ENCODE measurements at regions not wholly inside any gene's neighbourhood (a gene's known extent, or its start where the extent isn't known, plus 50 kb on each side); places are given as distances from the start of the nearest gene placed in this dataset.
A peak's percentile ranks its signal among the peaks of the same experiment; 100 is the strongest.

DNA sequence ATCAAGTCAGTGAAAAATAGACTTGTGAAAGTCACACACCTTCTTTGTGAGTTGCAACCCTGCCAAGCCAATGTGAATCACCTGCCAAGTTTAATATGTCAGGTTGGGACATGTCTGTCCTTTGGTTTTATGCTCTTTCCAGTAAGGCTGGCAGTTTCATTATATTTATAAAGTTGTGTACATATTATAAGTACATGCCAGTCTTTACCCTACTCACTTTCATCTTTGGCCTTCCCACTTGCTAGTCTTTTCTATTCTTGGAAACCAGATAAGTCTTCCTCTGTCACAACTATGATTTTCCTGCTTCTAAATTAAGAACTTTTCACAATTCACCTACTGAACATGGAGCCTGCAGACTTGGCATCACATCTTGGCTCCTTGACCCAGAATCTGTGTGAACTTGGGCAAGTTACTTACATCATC is 680.7 kb upstream of the BOD1L1 start:
- no peaks in the 10 kb centered on the region for H3K27me3 ChIP-seq
- no peak for DNase-seq (ENCODE audit: low spot score in 2 of 2)
- H3K4me1 ChIP-seq = no peaks in the 10 kb centered on the region
- H3K4me3 ChIP-seq = no peak overlapping the region
- no peaks in the 10 kb centered on the region for H3K36me3 ChIP-seq
- no peak for TF ChIP-seq POLR2A (IDR thresholded peaks at IDR 0.05)
- TF ChIP-seq, protein P1, sequence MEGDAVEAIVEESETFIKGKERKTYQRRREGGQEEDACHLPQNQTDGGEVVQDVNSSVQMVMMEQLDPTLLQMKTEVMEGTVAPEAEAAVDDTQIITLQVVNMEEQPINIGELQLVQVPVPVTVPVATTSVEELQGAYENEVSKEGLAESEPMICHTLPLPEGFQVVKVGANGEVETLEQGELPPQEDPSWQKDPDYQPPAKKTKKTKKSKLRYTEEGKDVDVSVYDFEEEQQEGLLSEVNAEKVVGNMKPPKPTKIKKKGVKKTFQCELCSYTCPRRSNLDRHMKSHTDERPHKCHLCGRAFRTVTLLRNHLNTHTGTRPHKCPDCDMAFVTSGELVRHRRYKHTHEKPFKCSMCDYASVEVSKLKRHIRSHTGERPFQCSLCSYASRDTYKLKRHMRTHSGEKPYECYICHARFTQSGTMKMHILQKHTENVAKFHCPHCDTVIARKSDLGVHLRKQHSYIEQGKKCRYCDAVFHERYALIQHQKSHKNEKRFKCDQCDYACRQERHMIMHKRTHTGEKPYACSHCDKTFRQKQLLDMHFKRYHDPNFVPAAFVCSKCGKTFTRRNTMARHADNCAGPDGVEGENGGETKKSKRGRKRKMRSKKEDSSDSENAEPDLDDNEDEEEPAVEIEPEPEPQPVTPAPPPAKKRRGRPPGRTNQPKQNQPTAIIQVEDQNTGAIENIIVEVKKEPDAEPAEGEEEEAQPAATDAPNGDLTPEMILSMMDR (IDR thresholded peaks at IDR 0.05) = no peak
- TF ChIP-seq EP300 (IDR thresholded peaks at IDR 0.05) = no peak
- H3K27ac ChIP-seq = no peak overlapping the region
- no peaks in the 10 kb centered on the region for H3K9me3 ChIP-seq

DNA sequence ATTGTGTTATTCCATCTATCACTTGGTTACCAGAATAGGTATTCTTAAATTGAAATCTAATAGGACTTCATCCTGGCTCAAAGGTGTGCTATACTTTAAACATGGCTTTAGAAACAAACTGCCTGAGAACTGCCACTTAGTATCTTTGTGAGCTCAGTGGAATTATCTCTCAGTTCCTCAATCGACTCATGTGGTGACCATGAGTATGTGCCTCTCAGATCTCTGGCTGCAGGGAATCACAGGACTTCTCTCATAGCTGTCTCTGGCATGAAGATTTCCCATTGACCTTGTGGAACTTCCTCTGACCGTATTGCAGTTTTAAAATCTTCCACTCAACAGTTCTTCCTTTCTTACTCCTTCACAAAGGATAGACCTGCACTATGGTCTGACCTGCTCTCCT is 681.9 kb upstream of the BOD1L1 start:
- H3K36me3 ChIP-seq = no peaks in the 10 kb centered on the region
- no peak overlapping the region for H3K27ac ChIP-seq
- TF ChIP-seq EP300 (IDR thresholded peaks at IDR 0.05) = peak in 1 of 2 donors; percentile 28
- TF ChIP-seq, protein P1 (IDR thresholded peaks at IDR 0.05) = no peak
- H3K27me3 ChIP-seq = no peaks in the 10 kb centered on the region
- H3K9me3 ChIP-seq = no peaks in the 10 kb centered on the region
- no peaks in the 10 kb centered on the region for H3K4me1 ChIP-seq
- DNase-seq (ENCODE audit: low spot score in 2 of 2) = no peak
- 58 to 66% methylated on average over 2 of the region's 2 CpGs for WGBS, 2 donors
- no peak overlapping the region for H3K4me3 ChIP-seq

DNA sequence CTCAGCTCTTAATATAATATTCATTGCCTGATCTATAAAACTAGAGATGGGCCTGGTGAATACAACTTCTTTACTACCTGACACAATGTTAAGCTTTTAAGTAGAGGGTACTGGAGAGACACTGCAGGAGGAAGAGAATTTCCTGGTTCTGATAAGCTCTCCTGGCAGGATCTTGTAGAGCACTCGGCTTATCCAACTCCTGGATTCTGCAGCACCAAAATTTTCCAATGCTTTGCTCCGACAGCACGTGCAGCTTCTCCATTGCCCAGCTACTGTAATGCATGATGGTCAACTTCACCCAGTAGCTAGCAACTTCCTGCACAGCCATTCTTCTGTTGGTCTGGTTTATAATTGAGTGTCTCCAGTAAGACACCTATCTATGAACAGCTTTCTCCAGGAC is 686.2 kb upstream of the BOD1L1 start:
- TF ChIP-seq EP300 (IDR thresholded peaks at IDR 0.05) (no peak), POLR2A (IDR thresholded peaks at IDR 0.05) (no peak)
- TF ChIP-seq, protein P1 (IDR thresholded peaks at IDR 0.05) = no peak
- no peak for DNase-seq (ENCODE audit: low spot score in 2 of 2)
- no peaks in the 10 kb centered on the region for H3K4me1 ChIP-seq
- no peak overlapping the region for H3K27ac ChIP-seq
- H3K27me3 ChIP-seq = no peaks in the 10 kb centered on the region
- no peaks in the 10 kb centered on the region for H3K36me3 ChIP-seq
- WGBS, 2 donors = 83 to 87% methylated on average over 3 of the region's 3 CpGs
- H3K4me3 ChIP-seq = no peak overlapping the region
- no peaks in the 10 kb centered on the region for H3K9me3 ChIP-seq

DNA sequence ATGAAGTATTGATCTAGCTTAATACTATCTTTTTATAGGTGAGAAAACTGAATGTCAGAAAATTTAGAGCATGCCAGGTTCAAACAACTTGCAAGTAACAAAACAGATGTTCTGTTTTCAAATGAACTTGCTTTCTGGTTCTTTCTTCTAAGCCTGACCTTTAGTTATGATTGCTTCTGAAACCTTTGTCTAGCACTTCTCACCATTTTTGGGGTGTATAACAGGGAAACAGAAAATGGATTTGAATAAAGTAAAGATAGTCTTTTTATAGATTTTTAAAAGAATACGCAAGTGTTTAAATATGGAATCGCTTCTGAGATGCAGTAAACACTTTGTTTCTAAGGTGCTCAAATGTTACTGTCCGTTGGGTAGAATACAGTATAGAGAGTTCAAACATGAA is 687.2 kb upstream of the CPEB2 start:
- Histone ChIP-seq H3K4me1 (no peaks in the 10 kb centered on the region), H3K4me3 (no peak overlapping the region), H3K27me3 (no peaks in the 10 kb centered on the region), H3K36me3 (no peaks in the 10 kb centered on the region), H3K9me3 (no peaks in the 10 kb centered on the region), H3K27ac (no peak overlapping the region)
- WGBS, 2 donors = 78 to 81% methylated on average over 3 of the region's 3 CpGs
- no peak for TF ChIP-seq EP300 (IDR thresholded peaks at IDR 0.05)
- TF ChIP-seq, protein P1 (IDR thresholded peaks at IDR 0.05) = no peak
- TF ChIP-seq POLR2A (IDR thresholded peaks at IDR 0.05) = no peak
- no peak for DNase-seq (ENCODE audit: low spot score in 2 of 2)

DNA sequence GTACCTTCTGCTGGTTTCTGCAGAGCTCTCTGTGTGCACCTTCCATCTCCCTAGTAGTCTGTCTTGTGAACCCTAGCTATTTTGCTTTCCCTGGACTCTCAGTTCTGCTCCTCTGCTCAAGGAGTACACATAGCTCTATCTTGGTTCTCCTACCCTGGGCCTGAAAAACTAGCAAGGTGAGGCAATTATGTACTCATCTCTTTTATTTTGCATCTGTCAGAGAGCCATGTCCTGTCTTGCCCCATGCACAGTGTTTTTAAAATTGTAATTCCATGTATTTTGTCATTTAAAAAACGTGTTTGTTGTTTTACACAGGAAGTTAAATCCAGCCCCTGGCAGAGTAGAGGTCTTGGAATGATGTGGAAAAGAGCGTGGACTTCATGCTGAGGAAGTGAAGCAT is 684.9 kb upstream of the CPEB2 start:
- Histone ChIP-seq H3K4me1 (no peaks in the 10 kb centered on the region), H3K27ac (no peak overlapping the region), H3K4me3 (no peak overlapping the region), H3K27me3 (no peaks in the 10 kb centered on the region), H3K36me3 (no peaks in the 10 kb centered on the region), H3K9me3 (no peaks in the 10 kb centered on the region)
- DNase-seq (ENCODE audit: low spot score in 2 of 2) = no peak
- TF ChIP-seq EP300 (IDR thresholded peaks at IDR 0.05) = no peak
- TF ChIP-seq, protein P1 (IDR thresholded peaks at IDR 0.05) = no peak
- no peak for TF ChIP-seq POLR2A (IDR thresholded peaks at IDR 0.05)
- 59 to 65% methylated on average over 2 of the region's 2 CpGs for WGBS, 2 donors

Measured in tibial nerve (tissue), 4 donors.